Colon (tissue), 2 donors: ENCODE measurements at regions not wholly inside any gene's neighbourhood (a gene's known extent, or its start where the extent isn't known, plus 50 kb on each side); places are given as distances from the start of the nearest gene placed in this dataset.

Experiments used
- FAIRE-seq: peaks from 2 replicates; lab custom pipeline; 2012; peaks lifted over from hg19 to GRCh38; lab: Jason Lieb, UNC
- donor health status: control.
- donor health status: control.

GRCh38 chr19:32208060-32208459 is 137.3 kb upstream of the ZNF507 start:
- no peak for FAIRE-seq

- FAIRE-seq = no peak
Measured at GRCh38 chr19:32219392-32219791, 126.0 kb upstream of the ZNF507 start.

GRCh38 chr19:32219881-32220472 is 125.4 kb upstream of the ZNF507 start:
- FAIRE-seq = no peak

GRCh38 chr19:32220951-32221350 is 124.5 kb upstream of the ZNF507 start:
- no peak for FAIRE-seq

GRCh38 chr19:32222556-32222955 is 122.9 kb upstream of the ZNF507 start:
- FAIRE-seq = no peak

- FAIRE-seq = no peak
Measured at GRCh38 chr19:32223106-32223505, 122.3 kb upstream of the ZNF507 start.

DNA sequence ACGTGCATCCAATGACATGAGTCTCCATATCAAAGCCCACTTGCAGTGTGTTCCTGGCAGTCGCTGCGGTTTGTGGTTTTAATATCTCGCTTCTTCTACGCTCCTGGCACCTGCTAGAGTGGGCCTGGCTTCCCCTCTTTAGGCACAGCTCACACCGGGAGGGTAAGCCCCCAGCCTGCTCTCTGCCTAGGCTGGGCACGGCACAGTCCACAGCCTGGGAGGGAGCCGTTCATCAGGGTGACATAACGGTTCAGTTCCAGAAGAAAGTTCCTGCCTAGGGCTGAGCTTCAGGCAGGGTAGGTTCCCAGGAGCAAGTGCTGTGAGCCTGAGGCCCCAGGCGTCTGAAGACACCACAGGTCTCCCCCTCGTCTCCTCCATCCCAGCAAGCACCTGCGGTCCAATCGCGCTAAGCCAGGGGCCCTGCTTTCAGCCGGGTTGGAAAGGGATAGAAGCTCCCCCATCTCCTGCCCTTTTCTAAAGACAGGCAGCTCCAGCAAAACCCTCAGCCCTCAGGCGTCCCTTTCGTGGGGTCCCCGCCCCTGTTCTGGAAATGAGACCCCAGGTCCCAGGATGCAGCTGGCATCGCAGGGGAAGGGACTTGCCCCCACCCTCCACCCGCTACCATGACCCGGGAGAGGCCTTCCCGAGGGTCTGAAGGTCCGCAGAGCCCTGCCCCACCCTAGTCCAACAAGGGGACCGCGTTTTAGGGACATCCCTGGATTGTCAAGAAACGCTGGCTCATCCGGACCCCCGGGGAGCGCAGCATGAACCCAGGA is 121.6 kb upstream of the ZNF507 start:
- no peak for FAIRE-seq

DNA sequence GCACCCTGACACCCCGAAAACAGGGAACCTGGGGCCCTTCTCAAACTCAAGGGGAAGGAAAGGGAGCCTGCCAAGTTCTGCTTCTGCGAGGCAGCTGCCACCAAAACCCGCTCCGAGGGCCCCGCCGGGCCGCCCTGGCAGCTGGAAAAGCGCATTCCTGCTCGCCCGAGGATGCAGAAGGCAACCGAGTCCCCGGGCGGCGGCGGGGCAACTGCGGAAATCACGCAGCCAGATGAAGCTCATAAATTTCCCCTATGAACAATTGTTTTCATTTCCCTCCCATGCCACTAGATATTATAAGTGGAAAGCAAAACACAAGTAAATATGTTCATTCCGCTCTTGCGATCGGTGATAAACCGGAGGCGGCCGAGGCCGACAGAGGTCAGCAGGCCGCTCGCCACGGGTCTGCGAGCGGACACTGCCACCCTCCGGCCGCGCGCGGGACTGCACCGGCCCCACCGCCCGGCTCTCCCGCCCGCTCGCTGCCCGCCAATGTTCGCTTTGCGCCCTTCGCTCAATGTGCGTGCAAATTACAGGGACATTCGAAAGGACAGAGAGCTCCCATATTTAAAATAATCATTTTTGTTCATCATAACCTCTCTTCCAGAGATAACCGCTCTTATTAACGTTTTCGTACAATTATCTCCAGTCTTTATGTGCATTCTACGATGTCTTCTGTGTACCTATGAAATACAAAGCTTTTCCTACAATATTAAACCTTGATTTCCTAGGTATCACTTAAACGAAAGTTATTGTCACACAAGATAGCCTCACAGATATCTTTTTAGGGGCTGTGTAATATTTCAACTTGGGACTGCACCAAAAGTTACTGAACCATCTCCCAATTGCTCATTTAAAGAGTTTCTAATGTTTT is 120.8 kb upstream of the ZNF507 start:
- no peak for FAIRE-seq

DNA sequence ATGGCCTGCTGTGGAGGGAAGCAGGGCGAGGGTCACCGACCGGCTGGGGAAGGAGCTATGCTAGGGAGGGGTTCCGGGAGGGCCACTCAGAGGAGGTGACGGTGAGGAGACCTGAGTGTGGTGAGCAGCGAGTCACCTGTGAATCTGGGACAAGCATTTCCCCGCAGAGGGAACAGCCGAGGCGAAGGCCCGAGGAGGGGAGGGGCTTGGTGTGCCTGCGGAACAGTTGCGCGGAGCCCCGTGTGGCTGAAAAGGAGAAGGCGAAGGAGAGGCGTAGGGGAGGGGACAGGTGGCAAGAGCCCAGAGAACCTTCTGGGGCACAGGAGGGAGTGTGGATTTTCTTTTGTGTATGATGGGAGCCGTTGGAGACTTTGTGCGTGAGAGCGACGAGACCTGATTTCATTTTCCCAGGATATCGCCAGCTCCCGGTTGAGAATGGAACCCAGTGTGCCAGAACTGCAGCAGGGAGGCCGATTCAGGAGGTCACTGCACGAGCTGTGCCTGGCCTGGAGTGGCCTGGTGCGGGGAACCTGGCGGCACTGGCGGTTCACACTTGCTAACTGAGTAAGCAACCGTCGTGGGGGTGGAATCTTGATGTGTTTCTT is 117.7 kb upstream of the ZNF507 start:
- no peak for FAIRE-seq

- no peak for FAIRE-seq
Measured at GRCh38 chr19:32230441-32230840, 115.0 kb upstream of the ZNF507 start.

DNA sequence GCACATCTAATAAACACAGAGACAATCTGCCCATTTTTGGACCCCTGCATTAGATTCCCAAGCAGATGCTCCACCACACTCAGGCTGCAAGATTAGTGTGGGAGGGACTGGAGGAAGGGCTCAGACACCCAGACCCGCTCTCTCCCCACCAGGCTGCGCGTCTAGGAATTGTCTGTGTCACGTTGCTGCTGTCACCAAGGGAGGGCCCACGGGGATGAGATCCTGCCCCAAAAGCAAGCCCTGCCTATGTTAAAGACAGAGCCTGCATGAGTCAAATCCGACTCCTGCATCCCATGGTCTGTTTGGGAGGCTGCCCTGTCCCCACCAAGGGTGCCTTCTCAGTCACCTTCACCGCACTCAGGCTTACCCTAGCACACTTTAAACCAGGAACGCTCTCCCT is 114.4 kb upstream of the ZNF507 start:
- FAIRE-seq = no peak

GRCh38 chr19:32231691-32232090 is 113.7 kb upstream of the ZNF507 start:
- no peak for FAIRE-seq

DNA sequence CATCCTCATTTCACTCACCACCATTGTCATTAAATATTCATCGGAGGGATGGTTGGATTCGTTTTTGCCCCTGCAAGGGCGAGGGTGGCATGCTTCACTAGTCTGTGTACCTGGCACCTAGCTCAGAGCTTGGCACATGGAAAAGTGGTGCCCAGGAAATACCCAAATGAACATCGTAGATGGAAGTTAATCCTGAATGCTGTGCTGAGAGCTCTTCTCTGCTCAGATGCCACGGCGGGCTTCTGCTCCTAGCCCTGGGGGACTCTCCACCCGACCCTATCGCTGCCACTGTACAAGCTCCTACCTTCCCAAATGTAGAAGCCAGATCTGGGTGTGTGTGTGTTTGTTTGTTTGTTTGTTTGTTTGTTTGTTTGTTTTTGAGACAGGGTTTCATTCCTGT is 113.0 kb upstream of the ZNF507 start:
- no peak for FAIRE-seq

DNA sequence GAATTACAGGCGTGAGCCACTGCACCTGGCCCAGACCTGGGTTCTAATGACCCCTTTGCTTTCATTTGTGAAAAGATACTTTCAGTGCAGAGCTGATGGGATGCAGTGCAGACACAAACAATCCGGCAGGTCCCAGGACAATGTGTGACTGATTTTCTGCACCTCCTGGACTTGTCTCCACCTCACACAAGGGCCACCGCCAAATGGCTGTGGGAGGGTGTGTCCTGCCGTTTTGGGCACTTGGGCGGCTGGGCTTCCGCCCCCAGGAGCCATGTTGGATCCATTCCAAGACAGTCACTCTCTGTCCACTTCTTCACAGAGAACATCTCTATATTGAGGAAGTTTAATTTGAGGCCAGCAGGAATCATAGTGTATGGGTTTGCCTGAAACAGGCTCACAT is 112.3 kb upstream of the ZNF507 start:
- FAIRE-seq = no peak

DNA sequence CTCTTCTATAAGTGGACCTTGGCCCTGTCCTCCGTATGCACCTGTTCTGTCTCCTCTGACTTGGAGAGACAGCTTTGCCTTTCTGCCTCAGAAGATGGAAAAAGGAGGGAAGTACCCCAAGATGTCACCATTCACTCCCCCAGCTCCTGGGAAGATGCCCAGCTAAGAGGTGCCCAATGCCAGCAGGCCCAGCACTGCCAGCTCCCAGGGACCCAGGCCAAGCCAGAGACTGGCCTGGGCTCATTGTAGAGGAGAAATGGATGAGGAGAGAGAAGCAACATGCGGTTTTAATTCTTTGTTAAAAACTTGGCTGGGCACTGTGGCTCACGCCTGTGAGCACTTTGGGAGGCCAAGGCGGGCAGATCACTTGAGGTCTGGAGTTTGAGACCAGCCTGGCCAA is 111.5 kb upstream of the ZNF507 start:
- no peak for FAIRE-seq

DNA sequence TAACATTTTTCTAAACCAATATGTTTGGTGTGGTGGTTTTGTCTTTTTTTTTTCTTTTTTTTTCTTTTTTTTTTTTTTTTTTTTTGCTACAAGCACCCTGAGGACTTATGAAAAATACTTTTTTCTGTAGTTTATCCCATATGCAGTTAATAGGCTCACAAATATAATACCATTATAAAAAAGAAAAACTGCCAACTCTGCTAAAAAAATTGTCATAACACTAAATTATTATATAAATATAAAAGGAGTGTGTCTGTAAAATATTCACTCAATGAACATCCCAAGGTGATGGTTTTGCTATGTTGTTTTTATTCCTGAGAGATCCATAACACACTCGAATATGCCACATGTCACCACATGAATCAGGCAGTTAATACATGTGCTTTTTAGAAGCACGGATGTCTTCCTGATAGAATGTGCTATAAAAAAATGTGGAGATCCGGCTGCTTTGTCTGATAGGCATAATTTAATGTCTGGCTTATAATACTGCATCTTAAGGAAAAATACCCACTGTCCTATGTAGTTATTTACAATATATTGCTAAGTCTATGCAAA is 110.7 kb upstream of the ZNF507 start:
- no peak for FAIRE-seq

- FAIRE-seq = no peak
Measured at GRCh38 chr19:32238076-32238475, 107.3 kb upstream of the ZNF507 start.

DNA sequence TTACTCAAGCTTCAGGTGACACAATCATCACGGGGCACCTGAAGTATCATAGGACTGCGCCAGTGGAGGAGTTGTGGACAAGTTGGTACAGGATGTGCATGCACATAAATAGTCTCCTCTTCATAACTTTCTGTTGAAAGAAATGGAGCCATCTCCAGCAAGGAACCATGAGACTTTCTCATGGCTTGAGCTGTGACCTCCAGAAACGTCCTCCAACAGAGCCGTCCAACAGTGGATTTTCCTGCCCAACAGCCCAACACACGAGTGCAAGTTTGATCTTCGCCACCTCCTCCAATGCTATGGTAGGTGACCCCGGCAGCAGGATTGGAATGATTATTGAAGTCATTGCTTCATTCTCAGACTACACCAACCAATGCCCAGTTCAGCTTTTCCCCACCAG is 105.1 kb upstream of the ZNF507 start:
- no peak for FAIRE-seq

DNA sequence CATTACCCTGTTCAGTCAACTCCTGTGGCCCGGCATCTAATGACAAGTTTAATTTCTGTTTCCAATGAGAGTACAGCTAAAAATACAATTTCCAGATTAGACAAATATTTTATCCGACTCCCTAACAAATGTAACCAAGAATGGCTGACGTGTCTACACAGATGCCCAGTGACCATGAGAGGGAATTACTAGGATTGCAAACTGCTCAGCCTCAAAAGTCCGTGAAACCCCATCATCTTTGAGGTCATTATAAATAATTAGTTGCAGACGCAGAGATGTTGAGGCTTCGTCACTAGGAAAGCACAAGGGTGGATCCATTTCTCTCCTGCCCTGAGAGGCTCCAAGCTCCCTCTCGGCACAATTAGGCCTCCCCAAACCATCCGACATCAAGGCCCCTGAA is 104.1 kb upstream of the ZNF507 start:
- FAIRE-seq = no peak

DNA sequence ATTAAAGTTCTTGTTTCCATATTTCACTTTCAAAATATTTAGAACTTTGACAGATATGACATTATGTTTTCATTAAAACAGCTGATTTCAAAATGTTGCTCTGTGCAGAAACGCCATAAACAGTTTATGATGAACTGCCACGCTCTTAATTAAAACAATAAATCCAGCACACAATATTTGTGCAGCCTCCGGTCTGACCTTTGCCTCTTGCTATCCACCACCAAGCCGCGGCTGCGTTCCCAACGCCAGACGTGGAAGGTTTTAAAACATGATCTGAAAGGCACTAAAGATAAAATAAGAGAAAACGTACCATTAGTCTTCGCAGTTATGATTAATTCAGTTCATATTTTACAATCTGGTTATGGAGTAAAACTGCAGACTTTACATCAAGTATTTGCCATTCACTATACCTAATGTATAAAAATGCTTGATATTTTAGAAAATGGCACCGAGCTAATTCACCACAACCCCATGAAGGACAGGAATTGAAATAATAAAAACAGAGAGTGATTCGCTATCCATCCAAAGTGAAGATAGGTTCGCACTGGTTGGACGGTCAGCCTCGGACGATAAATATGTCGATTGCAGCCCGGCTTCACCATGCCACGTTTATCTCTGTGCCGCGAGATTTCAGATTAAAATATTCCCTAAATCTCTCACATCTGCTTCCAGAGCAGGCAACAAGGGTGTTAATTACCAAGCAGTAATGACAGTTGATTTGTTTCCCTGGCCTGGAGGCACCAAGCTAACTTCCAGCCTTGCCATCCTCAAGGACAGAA is 103.3 kb upstream of the ZNF507 start:
- FAIRE-seq = no peak

- no peak for FAIRE-seq
Measured at GRCh38 chr19:32246006-32246405, 99.4 kb upstream of the ZNF507 start.
